H1 (cell line): ENCODE measurements at regions not wholly inside any gene's neighbourhood (a gene's known extent, or its start where the extent isn't known, plus 50 kb on each side); places are given as distances from the start of the nearest gene placed in this dataset.

Experiments used
- CHD7 ChIP-seq: fragments of 300-600 bp; sonication (generic); IDR thresholded peaks from 2 replicates; pipeline ENCODE4 v1.7.1; 2012; ENCODE audit warnings: low read length, moderate library complexity, mild to moderate bottlenecking, inconsistent platforms; ENCODE audit not compliant: insufficient replicate concordance
- EP300 ChIP-seq, 2 experiments: IDR thresholded peaks; 1 replicate in 1 of 2; 2 replicates in 1 of 2; pipeline ENCODE4 v1.6.1; 2011 to 2012; ENCODE audit warnings: low read depth in 2 of 2, low read length in 2 of 2, mild to moderate bottlenecking in 2 of 2, borderline replicate concordance in 1 of 2, inconsistent platforms in 1 of 2, moderate library complexity in 1 of 2
- HDAC2 ChIP-seq, 2 experiments: fragments of 300-600 bp in 1 of 2; sonication (generic) in 1 of 2; IDR thresholded peaks; 2 replicates each; pipeline ENCODE4 v1.6.1; 2011 to 2012; ENCODE audit warnings: low read depth in 2 of 2, low read length in 2 of 2, mild to moderate bottlenecking in 2 of 2, moderate library complexity in 2 of 2, borderline replicate concordance in 1 of 2, inconsistent platforms in 1 of 2
- RXRA ChIP-seq: IDR thresholded peaks from 2 replicates; pipeline ENCODE4 v1.6.1; 2011; ENCODE audit warnings: low read depth, mild to moderate bottlenecking, low read length, moderate library complexity; ENCODE audit not compliant: insufficient read depth
- YY1 ChIP-seq: IDR thresholded peaks from 2 replicates; pipeline ENCODE4 v1.6.1; 2011; ENCODE audit warnings: low read depth, mild to moderate bottlenecking, low read length

GRCh38 chr5:118111956-118112355 is 876.4 kb downstream of the DTWD2 start (continued):
- TF ChIP-seq CHD7 (no peak), HDAC2 (IDR thresholded peaks at IDR 0.05; ENCODE audit: borderline replicate concordance in 1 of 2, low read depth in 2 of 2, low read length in 2 of 2) (no peak), RXRA (no peak), EP300 (IDR thresholded peaks at IDR 0.05; ENCODE audit: borderline replicate concordance in 1 of 2, low read depth in 2 of 2, low read length in 2 of 2) (no peak), YY1 (no peak)
